CD4-positive, alpha-beta memory T cell (primary cell): ENCODE measurements at regions not wholly inside any gene's neighbourhood (a gene's known extent, or its start where the extent isn't known, plus 50 kb on each side); places are given as distances from the start of the nearest gene placed in this dataset.
A peak's percentile ranks its signal among the peaks of the same experiment; 100 is the strongest.

ENCODE experiments used
- CTCF ChIA-PET: fragments of 350-600 bp; sonication (Branson Sonifier 250); formaldehyde crosslinking; loops from one replicate; lab custom pipeline; 2021; ENCODE audit warnings: inconsistent platforms; ENCODE audit not compliant: partially characterized antibody; lab: Charles Lee
- POLR2A ChIA-PET: fragments of 350-600 bp; sonication (Branson Sonifier 250); formaldehyde crosslinking; loops from one replicate; lab custom pipeline; 2021; ENCODE audit not compliant: partially characterized antibody; lab: Charles Lee
- DNase-seq, 5 donors: peaks; one replicate each; pipeline versions ENCODE4 v3.0.0 to v3.0.0-alpha.2; 2020 to 2022; ENCODE audit warnings: mixed read lengths in 1 of 5
- H3K27ac ChIP-seq: one replicate; pipeline ENCODE4 v1.7.0; 2013; ENCODE audit warnings: low read depth, low read length
- H3K27me3 ChIP-seq: 2 replicates; pipeline ENCODE4 v1.7.0; 2013; ENCODE audit warnings: mild to moderate bottlenecking, low read length, moderate library complexity; ENCODE audit not compliant: insufficient read depth
- H3K36me3 ChIP-seq: 2 replicates; pipeline ENCODE4 v1.7.0; 2013; ENCODE audit warnings: mild to moderate bottlenecking, low read length, moderate library complexity; ENCODE audit not compliant: insufficient read depth
- H3K4me1 ChIP-seq: 2 replicates; pipeline ENCODE4 v1.7.0; 2013; ENCODE audit warnings: mild to moderate bottlenecking, low read length, moderate library complexity; ENCODE audit not compliant: insufficient read depth
- H3K4me3 ChIP-seq, 2 donors: one replicate each; pipeline ENCODE4 v1.7.0; 2013; ENCODE audit warnings: low read length in 2 of 2, mild to moderate bottlenecking in 1 of 2
- H3K9me3 ChIP-seq, 2 donors: one replicate each; pipeline ENCODE4 v1.7.0; 2013; ENCODE audit warnings: low read length in 2 of 2, control low read depth in 1 of 2; ENCODE audit not compliant: control insufficient read depth in 1 of 2
- H3K27ac Mint-ChIP-seq, 7 donors: one replicate each; pipeline ENCODE4 v1.8.0; 2020 to 2021; ENCODE audit warnings: mixed read lengths in 7 of 7, mild to moderate bottlenecking in 6 of 7, inconsistent platforms in 3 of 7, moderate library complexity in 3 of 7
- H3K27me3 Mint-ChIP-seq, 2 donors: one replicate each; pipeline ENCODE4 v1.8.0; 2020 to 2021; ENCODE audit warnings: mixed read lengths in 2 of 2
- H3K36me3 Mint-ChIP-seq, 2 donors: one replicate each; pipeline ENCODE4 v1.8.0; 2020 to 2021; ENCODE audit warnings: mixed read lengths in 2 of 2, inconsistent platforms in 1 of 2, mild to moderate bottlenecking in 1 of 2
- H3K4me1 Mint-ChIP-seq, 4 donors: one replicate each; pipeline ENCODE4 v1.8.0; 2020 to 2021; ENCODE audit warnings: mixed read lengths in 4 of 4, mild to moderate bottlenecking in 1 of 4
- H3K4me3 Mint-ChIP-seq, 8 donors: one replicate each; pipeline ENCODE4 v1.8.0; 2020 to 2021; ENCODE audit warnings: mixed read lengths in 8 of 8, mild to moderate bottlenecking in 7 of 8, moderate library complexity in 6 of 8, inconsistent platforms in 3 of 8
- H3K9me3 Mint-ChIP-seq, 8 donors: one replicate each; pipeline ENCODE4 v1.8.0; 2020 to 2021; ENCODE audit warnings: mixed read lengths in 8 of 8, mild to moderate bottlenecking in 5 of 8, inconsistent platforms in 3 of 8, moderate library complexity in 1 of 8
- intact Hi-C: fragments of 100-400 bp; cut with micrococcal nuclease; formaldehyde crosslinking; loops from one replicate; pipeline ENCODE4 v1.15.1; 2023

GRCh38 chr1:208717525-208717924 is 473.3 kb upstream of the PLXNA2 start:
- intact Hi-C loops = no loop called here
- Mint-ChIP-seq H3K4me1 (no peaks in the 10 kb centered on the region), H3K36me3 (no peaks in the 10 kb centered on the region), H3K27me3 (peaks cover 1 to 4% of the 10 kb centered on the region in 2 donors), H3K27ac (no peak overlapping the region), H3K4me3 (no peak overlapping the region), H3K9me3 (peaks cover 2 to 24% (median 20%) of the 10 kb centered on the region in 8 donors)
- Histone ChIP-seq H3K4me1 (no peaks in the 10 kb centered on the region), H3K36me3 (no peaks in the 10 kb centered on the region), H3K27ac (no peak overlapping the region), H3K4me3 (no peak overlapping the region), H3K9me3 (no peaks in the 10 kb centered on the region), H3K27me3 (no peaks in the 10 kb centered on the region)
- CTCF ChIA-PET = no interaction called here
- POLR2A ChIA-PET = no interaction called here
- DNase-seq = no peak

GRCh38 chr1:208722592-208722991 is 478.4 kb upstream of the PLXNA2 start:
- H3K27me3 ChIP-seq = no peaks in the 10 kb centered on the region
- H3K27ac ChIP-seq = no peak overlapping the region
- Mint-ChIP-seq H3K4me1 (no peaks in the 10 kb centered on the region), H3K9me3 (peaks cover 3 to 38% (median 30%) of the 10 kb centered on the region in 8 donors), H3K27me3 (peaks cover 0 to 4% of the 10 kb centered on the region in 2 donors), H3K36me3 (no peaks in the 10 kb centered on the region), H3K4me3 (no peak overlapping the region), H3K27ac (no peak overlapping the region)
- ChIA-PET CTCF (interaction anchor here (0.6 kb wide), 1 partner anchor 10 kb away, joined by 3 read pairs; no protein-coding TSS in a partner anchor), POLR2A (no interaction called here)
- H3K36me3 ChIP-seq = no peaks in the 10 kb centered on the region
- no peaks in the 10 kb centered on the region for H3K9me3 ChIP-seq
- intact Hi-C loops = no loop called here
- H3K4me1 ChIP-seq = no peaks in the 10 kb centered on the region
- no peak for DNase-seq
- no peak overlapping the region for H3K4me3 ChIP-seq

DNA sequence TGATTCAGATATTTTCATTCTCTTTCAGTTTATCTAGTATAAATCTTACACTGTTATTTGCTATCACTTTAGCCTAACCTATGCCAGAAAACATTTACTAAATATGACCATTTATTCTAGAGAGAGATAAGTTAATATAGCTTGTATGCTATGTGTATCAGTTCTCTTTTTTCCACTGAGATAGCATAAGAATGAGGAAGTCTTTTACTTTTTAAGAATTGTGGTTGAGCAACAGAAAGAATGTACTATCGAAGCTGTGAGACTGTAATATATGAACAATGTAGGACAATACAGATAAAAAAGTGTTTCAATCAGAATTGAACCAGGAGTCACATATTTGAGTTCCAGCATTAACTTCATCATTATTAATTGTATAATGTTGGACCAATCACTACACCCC is 479.9 kb upstream of the PLXNA2 start:
- H3K9me3 ChIP-seq = no peaks in the 10 kb centered on the region
- intact Hi-C loops = no loop called here
- no peak for DNase-seq
- no peaks in the 10 kb centered on the region for H3K36me3 ChIP-seq
- no peaks in the 10 kb centered on the region for H3K36me3 Mint-ChIP-seq
- ChIA-PET CTCF (no interaction called here), POLR2A (no interaction called here)
- H3K4me1 Mint-ChIP-seq = no peaks in the 10 kb centered on the region
- H3K27ac Mint-ChIP-seq = no peak overlapping the region
- H3K27me3 ChIP-seq = no peaks in the 10 kb centered on the region
- H3K4me1 ChIP-seq = no peaks in the 10 kb centered on the region
- peaks cover 0 to under 1% of the 10 kb centered on the region in 2 donors for H3K27me3 Mint-ChIP-seq
- no peak overlapping the region for H3K27ac ChIP-seq
- H3K4me3 Mint-ChIP-seq = no peak overlapping the region
- H3K4me3 ChIP-seq = no peak overlapping the region
- peaks cover 3 to 37% (median 29%) of the 10 kb centered on the region in 8 donors for H3K9me3 Mint-ChIP-seq

DNA sequence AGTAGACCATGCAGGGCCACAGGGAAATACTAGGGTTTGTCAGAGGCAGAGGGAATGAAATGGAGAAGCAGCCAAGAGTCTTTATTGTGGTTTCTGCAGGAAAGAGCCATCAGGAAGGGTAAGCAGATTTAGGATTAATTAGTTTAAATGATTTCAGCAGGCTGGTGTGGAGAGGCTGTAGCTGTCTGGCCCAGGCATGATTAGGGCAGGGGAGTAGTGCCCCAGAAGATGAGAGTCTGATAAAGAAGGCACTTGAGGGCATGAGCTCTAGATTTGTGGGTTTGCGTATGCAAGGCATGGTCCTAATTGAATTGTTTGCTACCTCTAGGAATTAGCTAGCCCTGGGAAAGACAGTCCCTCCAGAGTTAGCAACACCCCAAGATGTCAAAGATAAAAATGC is 484.6 kb upstream of the PLXNA2 start:
- Mint-ChIP-seq H3K36me3 (no peaks in the 10 kb centered on the region), H3K4me1 (peaks cover 0 to 4% (median 3%) of the 10 kb centered on the region in 4 donors), H3K4me3 (no peak overlapping the region), H3K9me3 (peaks cover 0 to 5% (median 3%) of the 10 kb centered on the region in 8 donors), H3K27me3 (no peaks in the 10 kb centered on the region), H3K27ac (no peak overlapping the region)
- H3K27ac ChIP-seq = no peak overlapping the region
- ChIA-PET CTCF (no interaction called here), POLR2A (no interaction called here)
- no peaks in the 10 kb centered on the region for H3K36me3 ChIP-seq
- intact Hi-C loops = no loop called here
- no peak for DNase-seq
- H3K4me1 ChIP-seq = no peaks in the 10 kb centered on the region
- no peak overlapping the region for H3K4me3 ChIP-seq
- no peaks in the 10 kb centered on the region for H3K27me3 ChIP-seq
- no peaks in the 10 kb centered on the region for H3K9me3 ChIP-seq

DNA sequence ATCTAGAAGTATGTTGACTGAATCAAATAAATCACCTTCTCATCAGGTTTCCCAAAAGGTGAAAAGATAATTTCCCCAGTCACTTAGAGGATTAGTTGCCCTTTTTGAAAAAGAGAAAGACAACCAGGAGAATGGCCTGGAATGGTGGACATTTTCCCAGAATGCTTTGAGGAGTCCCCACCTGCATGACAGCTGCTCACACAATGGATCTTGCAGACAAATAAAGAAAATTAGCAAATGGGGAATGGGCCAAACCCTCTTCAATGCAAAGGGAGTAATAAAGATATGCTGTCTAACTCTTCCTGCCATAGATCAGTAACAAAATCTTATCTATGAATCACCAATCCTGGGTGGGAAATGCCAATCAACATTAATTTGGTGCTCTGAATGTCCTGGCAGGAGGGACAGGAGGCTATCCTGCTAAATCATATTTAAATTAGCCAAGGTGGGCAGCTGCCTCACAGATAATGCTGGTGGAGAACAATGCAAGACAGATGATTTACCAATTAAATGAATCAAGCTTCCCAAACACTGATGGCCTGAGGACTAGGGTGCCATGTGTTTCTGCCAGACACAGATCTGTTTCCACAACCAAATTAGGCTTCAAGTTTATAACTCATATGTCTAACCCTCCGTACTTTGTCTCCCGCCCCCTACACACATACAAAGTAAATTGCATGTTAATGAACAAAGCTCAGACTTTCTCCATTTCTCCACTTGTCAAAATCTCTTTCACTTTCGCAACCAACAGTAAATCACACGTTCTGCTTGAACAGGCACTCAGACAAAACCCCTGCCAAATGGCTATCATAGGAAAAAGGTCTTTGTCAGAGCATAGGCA is 488.0 kb upstream of the PLXNA2 start:
- H3K27ac ChIP-seq = no peak overlapping the region
- CTCF ChIA-PET = no interaction called here
- intact Hi-C loops = no loop called here
- no peak for DNase-seq
- H3K9me3 ChIP-seq = no peaks in the 10 kb centered on the region
- H3K36me3 ChIP-seq = no peaks in the 10 kb centered on the region
- Mint-ChIP-seq H3K36me3 (no peaks in the 10 kb centered on the region), H3K4me3 (peak overlapping the region in 3 of 8 donors; percentile 7 to 67 (median 26)), H3K4me1 (peaks cover 0 to 4% (median 3%) of the 10 kb centered on the region in 4 donors), H3K27ac (no peak overlapping the region), H3K9me3 (peaks cover 0 to 12% (median 0%) of the 10 kb centered on the region in 8 donors), H3K27me3 (no peaks in the 10 kb centered on the region)
- POLR2A ChIA-PET = no interaction called here
- H3K4me1 ChIP-seq = no peaks in the 10 kb centered on the region
- no peak overlapping the region for H3K4me3 ChIP-seq
- no peaks in the 10 kb centered on the region for H3K27me3 ChIP-seq

- peaks cover 0 to 4% (median 3%) of the 10 kb centered on the region in 4 donors for H3K4me1 Mint-ChIP-seq
- no peak overlapping the region for H3K27ac ChIP-seq
- no peaks in the 10 kb centered on the region for H3K36me3 Mint-ChIP-seq
- H3K9me3 ChIP-seq = no peaks in the 10 kb centered on the region
- H3K4me3 ChIP-seq = no peak overlapping the region
- no peaks in the 10 kb centered on the region for H3K27me3 ChIP-seq
- DNase-seq = no peak
- H3K4me3 Mint-ChIP-seq = no peak overlapping the region
- ChIA-PET CTCF (no interaction called here), POLR2A (no interaction called here)
- intact Hi-C loops = no loop called here
- H3K4me1 ChIP-seq = no peaks in the 10 kb centered on the region
- H3K27me3 Mint-ChIP-seq = no peaks in the 10 kb centered on the region
- H3K9me3 Mint-ChIP-seq = peaks cover 0 to 18% (median 5%) of the 10 kb centered on the region in 8 donors
- H3K27ac Mint-ChIP-seq = no peak overlapping the region
- H3K36me3 ChIP-seq = no peaks in the 10 kb centered on the region
These were observed 493.0 kb upstream of the PLXNA2 start for GRCh38 chr1:208737161-208737560.

GRCh38 chr1:208737922-208738321 is 493.7 kb upstream of the PLXNA2 start:
- POLR2A ChIA-PET = no interaction called here
- H3K27ac Mint-ChIP-seq = no peak overlapping the region
- H3K27me3 Mint-ChIP-seq = no peaks in the 10 kb centered on the region
- Histone ChIP-seq H3K4me3 (no peak overlapping the region), H3K9me3 (no peaks in the 10 kb centered on the region), H3K36me3 (no peaks in the 10 kb centered on the region), H3K4me1 (no peaks in the 10 kb centered on the region), H3K27ac (no peak overlapping the region), H3K27me3 (no peaks in the 10 kb centered on the region)
- intact Hi-C loops = no loop called here
- CTCF ChIA-PET = no interaction called here
- DNase-seq = no peak
- peaks cover 0 to 14% (median 4%) of the 10 kb centered on the region in 8 donors for H3K9me3 Mint-ChIP-seq
- H3K4me1 Mint-ChIP-seq = no peaks in the 10 kb centered on the region
- H3K4me3 Mint-ChIP-seq = no peak overlapping the region
- no peaks in the 10 kb centered on the region for H3K36me3 Mint-ChIP-seq
